ENCODE measurements at regions not wholly inside any gene's neighbourhood (a gene's known extent, or its start where the extent isn't known, plus 50 kb on each side); places are given as distances from the start of the nearest gene placed in this dataset.

DNA sequence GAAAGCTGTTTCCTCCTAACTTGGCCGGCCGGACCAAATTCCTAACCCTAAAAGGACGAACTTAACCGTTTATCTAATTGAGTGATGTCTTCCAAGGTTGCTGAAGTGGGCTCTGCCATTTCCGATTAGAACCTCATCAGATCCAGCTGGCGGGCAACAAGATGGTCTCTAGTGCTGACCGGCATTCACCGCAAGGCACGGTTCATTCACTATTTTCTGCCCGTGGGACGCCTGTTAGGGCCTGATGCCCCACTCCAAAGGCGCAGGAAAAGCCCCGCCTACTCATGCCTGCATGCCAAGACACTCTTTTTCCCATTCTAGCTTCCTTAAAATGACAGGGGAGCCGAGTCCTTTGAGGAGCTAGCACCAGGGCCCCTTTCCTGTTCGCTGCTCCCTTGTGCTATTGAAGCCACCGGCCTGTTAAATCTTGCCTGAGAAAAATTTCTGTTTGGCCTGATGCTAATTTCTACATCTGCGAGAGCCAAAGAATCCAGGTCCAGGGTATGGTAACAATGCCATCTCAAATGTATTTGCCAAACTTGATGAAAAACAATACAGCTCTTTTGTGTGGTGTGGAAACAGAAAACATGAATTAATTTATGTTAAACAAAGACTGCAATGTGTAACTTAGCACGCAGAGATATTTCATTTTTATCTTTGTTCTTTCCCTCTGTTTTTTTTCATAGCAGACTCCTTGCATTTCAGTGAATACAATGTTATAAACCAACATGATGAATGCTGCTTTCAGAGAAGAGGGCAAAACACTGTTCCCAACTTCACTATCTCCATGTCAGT lies 1071.2 kb upstream of the USP15 start:
- H3K9ac ChIP-seq: no peak overlapping the region
- no peaks in the 10 kb centered on the region for H3K27me3 ChIP-seq (ENCODE audit: control insufficient read depth, insufficient read depth, low read length)
- TF ChIP-seq CTCF (IDR thresholded peaks at IDR 0.05): no peak
- H3K4me1 ChIP-seq: no peaks in the 10 kb centered on the region
- no peak overlapping the region for H3K27ac ChIP-seq
- H3K9me3 ChIP-seq (ENCODE audit: control insufficient read depth, low read length): no peaks in the 10 kb centered on the region
- no peaks in the 10 kb centered on the region for H3K79me2 ChIP-seq
- no peaks in the 10 kb centered on the region for H3K36me3 ChIP-seq (ENCODE audit: control insufficient read depth, insufficient read depth, low read length)
- no peak overlapping the region for H3K4me3 ChIP-seq (ENCODE audit: low read depth, low read length)
- no peak overlapping the region for H3K4me2 ChIP-seq (ENCODE audit: low read length)
- H2AFZ ChIP-seq: no peak overlapping the region

DNA sequence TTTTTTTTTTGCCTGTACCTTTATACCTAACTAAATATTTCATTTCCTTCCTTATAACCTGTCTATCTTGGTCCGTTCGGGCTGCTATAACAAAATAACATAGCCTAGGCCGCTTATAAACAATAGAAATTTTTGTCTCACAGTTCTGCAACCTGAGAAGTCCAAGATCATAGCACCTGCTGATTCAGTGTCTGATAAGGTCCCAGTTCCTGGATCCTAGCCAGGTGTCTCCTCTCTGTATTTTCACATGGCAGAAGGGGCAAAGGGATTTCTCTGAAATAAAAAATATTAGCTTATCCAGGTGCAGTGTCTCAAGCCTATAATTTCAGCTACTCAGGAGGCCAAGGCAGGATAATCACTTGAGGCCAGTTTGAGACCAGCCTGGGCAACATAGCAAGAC lies 1046.6 kb upstream of the USP15 start:
- no peak overlapping the region for H3K4me2 ChIP-seq (ENCODE audit: low read length)
- no peak overlapping the region for H3K4me3 ChIP-seq (ENCODE audit: low read depth, low read length)
- H3K9me3 ChIP-seq (ENCODE audit: control insufficient read depth, low read length): no peaks in the 10 kb centered on the region
- H3K27ac ChIP-seq: no peak overlapping the region
- H3K36me3 ChIP-seq (ENCODE audit: control insufficient read depth, insufficient read depth, low read length): no peaks in the 10 kb centered on the region
- no peaks in the 10 kb centered on the region for H3K79me2 ChIP-seq
- no peaks in the 10 kb centered on the region for H3K4me1 ChIP-seq
- no peaks in the 10 kb centered on the region for H3K27me3 ChIP-seq (ENCODE audit: control insufficient read depth, insufficient read depth, low read length)
- TF ChIP-seq CTCF (IDR thresholded peaks at IDR 0.05): no peak
- no peak overlapping the region for H2AFZ ChIP-seq
- H3K9ac ChIP-seq: no peak overlapping the region

- no peak for TF ChIP-seq CTCF (IDR thresholded peaks at IDR 0.05)
- H3K36me3 ChIP-seq (ENCODE audit: control insufficient read depth, insufficient read depth, low read length): no peaks in the 10 kb centered on the region
These were observed 1039.9 kb upstream of the USP15 start for GRCh38 chr12:61220337-61220736.

DNA sequence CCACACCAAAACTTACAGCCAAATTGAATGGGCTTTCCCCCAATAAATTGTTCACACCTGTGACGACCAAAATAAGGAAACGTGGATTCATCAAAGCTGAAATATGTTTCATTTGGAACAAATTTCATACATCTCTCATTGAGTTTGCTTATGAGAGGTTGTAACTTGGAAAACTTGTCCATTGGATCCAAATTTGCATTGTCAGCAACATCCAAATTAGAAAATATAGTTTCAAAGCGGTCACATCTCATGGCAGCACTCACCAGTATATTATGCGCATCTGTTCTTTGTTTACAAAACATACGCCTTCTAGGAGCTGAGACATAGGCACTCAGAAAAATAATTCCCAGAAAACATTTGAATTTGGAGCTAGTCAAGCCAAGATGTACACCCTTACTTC lies 1028.2 kb upstream of the USP15 start:
- TF ChIP-seq CTCF (IDR thresholded peaks at IDR 0.05): no peak
- Histone ChIP-seq H2AFZ (no peak overlapping the region), H3K27me3 (ENCODE audit: control insufficient read depth, insufficient read depth, low read length) (no peaks in the 10 kb centered on the region), H3K9ac (no peak overlapping the region), H3K27ac (no peak overlapping the region), H3K79me2 (no peaks in the 10 kb centered on the region), H3K4me1 (no peaks in the 10 kb centered on the region), H3K9me3 (ENCODE audit: control insufficient read depth, low read length) (no peaks in the 10 kb centered on the region), H3K36me3 (ENCODE audit: control insufficient read depth, insufficient read depth, low read length) (no peaks in the 10 kb centered on the region), H3K4me2 (ENCODE audit: low read length) (no peak overlapping the region), H3K4me3 (ENCODE audit: low read depth, low read length) (no peak overlapping the region)

More at GRCh38 chr12:61220337-61220736, 1039.9 kb upstream of the USP15 start:
- Histone ChIP-seq H3K9ac (no peak overlapping the region), H2AFZ (no peak overlapping the region), H3K9me3 (ENCODE audit: control insufficient read depth, low read length) (no peaks in the 10 kb centered on the region), H3K4me2 (ENCODE audit: low read length) (no peak overlapping the region), H3K79me2 (no peaks in the 10 kb centered on the region), H3K27ac (no peak overlapping the region), H3K27me3 (ENCODE audit: control insufficient read depth, insufficient read depth, low read length) (no peaks in the 10 kb centered on the region), H3K4me3 (ENCODE audit: low read depth, low read length) (no peak overlapping the region), H3K4me1 (no peaks in the 10 kb centered on the region)

DNA sequence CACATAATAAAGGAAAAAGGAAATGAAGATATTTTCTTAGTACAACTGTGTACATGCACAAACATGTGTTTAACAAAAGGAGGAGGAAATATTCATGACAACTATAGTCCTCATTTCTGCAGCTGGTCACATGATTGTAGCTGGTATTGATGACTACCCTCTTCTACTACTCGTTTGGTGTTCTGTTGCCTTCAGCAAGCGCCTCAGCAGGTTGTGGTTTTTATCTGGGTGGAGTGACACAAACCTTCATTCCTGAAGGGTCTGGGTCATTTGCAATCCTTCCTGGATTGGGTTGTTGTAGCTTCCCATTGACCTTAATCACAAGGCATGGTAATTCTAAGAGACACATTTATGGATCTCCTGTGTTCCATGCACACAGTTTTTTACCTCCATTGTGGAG lies 1009.9 kb upstream of the USP15 start:
- no peaks in the 10 kb centered on the region for H3K4me1 ChIP-seq
- no peaks in the 10 kb centered on the region for H3K9me3 ChIP-seq (ENCODE audit: control insufficient read depth, low read length)
- H3K27me3 ChIP-seq (ENCODE audit: control insufficient read depth, insufficient read depth, low read length): no peaks in the 10 kb centered on the region
- H3K27ac ChIP-seq: no peak overlapping the region
- H3K9ac ChIP-seq: no peak overlapping the region
- H3K36me3 ChIP-seq (ENCODE audit: control insufficient read depth, insufficient read depth, low read length): no peaks in the 10 kb centered on the region
- no peak for TF ChIP-seq CTCF (IDR thresholded peaks at IDR 0.05)
- H3K4me2 ChIP-seq (ENCODE audit: low read length): no peak overlapping the region
- H3K4me3 ChIP-seq (ENCODE audit: low read depth, low read length): no peak overlapping the region
- H2AFZ ChIP-seq: no peak overlapping the region
- no peaks in the 10 kb centered on the region for H3K79me2 ChIP-seq
